ENCODE measurements at regions not wholly inside any gene's neighbourhood (a gene's known extent, or its start where the extent isn't known, plus 50 kb on each side); places are given as distances from the start of the nearest gene placed in this dataset.

DNA sequence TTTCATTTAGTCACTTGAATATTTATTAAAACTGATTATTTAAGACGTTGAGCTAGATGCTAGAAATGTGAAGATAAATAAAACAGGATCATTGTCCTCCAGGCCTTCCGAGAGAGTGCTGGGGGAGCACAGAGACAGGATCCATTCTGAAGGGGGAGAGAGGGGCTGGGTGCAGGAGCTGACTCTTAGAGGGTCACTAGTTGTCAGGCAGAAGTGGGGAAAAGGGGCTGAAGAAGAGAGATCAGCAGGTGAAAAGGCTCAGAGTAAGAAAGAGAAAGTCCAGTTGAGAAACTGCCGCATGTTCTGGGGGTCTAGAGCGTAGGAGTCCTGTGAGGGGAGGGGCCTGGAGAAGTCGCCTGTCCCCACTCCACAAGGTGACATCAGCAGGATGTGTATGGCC is 206.2 kb upstream of the SNX19 start:
- DNase-seq = no peak

DNA sequence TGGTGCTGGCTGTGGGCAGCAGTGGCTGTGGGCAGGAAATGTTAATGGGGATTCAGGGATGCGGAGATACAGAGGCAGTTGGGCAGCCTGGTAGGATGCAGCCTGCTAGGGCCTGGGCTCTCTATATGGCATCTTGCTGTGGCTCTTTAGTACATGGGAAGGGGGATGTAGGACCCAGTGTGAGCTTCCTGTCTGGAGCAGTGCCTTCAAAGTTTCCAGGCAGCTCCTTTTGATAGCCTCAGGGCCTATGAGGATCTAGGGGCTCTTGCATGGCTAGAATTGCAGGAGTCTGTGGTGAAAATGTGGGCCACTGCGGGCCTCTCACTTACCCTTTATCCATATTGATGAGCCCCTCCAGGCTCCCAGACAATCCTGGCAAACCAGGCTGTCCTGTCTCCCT is 213.2 kb upstream of the SNX19 start:
- no peak for DNase-seq

DNA sequence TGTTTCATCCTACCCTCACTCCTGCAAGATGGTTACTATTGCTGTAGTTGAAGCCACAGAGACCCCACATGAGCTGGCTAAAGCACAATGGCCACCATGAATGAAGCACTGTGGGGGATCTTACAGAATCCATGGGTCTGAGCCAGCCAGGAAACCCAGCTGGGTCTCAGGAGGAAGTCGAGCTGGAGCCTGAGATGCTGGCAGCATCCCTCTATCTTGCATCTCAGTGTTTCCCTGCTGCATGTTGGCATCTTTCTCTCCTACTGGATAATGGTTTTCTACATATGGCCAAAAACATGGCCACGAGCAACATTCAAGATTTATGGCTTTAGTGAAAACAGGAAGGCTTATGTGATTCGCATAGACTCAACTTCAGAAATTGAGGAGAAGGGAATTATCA is 219.3 kb upstream of the SNX19 start:
- DNase-seq = no peak

- DNase-seq = no peak
These were observed 220.2 kb upstream of the SNX19 start for GRCh38 chr11:131136486-131136885.

DNA sequence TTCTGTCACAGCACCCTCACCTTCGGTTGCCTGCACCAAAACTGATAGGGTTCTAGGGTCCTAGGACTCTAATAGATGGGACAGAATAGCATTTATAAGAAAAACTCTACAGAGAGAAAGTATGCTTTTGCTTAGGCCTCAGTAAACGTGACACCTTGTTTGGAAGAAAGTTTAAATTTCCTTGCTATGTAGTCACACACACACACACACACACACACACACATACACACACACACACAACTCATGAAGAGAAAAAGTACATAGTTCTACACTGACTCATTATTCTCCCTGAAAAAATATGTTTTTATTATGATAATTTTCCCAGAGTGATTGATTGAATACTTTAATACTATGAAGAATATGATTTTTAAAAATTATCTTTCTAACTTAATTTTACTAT is 220.8 kb upstream of the SNX19 start:
- no peak for DNase-seq

DNA sequence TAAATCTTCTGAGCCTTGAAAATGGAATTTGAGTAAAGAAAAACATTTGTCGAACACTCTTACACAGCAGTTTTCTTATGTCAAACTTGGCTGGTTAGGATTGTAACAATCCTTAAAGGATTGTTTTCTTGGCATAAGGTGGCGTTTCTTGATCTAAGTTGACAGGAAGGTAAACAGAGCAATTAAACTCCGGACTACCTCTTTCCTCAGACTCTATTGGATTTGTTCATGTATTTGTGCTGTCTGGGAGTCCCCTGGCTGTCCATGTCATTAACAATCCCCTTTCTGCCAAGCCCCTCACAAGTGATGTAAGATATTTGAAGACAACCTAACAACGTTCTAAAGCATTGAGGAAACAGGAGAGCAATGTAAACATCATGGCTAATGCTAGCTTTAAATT is 222.5 kb upstream of the SNX19 start:
- DNase-seq = no peak

- peak; percentile 22 for DNase-seq
These were observed 224.6 kb upstream of the NTM start for GRCh38 chr11:131145791-131146190.

- DNase-seq = no peak
These were observed 223.5 kb upstream of the NTM start for GRCh38 chr11:131146827-131147490.

DNA sequence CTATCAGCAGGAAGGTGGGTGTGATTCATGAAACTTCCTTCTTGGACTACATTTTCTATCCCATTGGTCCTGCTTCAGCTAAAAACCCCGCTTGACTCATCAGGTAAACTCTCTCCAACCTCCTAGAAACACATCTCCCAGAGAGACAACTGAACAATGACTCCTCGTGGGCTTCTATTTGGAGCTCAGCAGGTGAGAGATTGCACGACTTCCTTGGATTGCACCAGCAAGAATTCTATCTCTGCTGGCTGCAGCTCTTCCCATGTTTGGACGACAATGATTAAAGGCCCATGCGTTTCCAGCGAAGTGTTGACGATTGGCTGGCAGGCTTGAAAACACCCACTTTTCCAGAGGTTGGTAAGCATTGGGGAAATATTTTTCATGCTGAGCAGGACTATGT is 216.1 kb upstream of the NTM start:
- DNase-seq = no peak

DNA sequence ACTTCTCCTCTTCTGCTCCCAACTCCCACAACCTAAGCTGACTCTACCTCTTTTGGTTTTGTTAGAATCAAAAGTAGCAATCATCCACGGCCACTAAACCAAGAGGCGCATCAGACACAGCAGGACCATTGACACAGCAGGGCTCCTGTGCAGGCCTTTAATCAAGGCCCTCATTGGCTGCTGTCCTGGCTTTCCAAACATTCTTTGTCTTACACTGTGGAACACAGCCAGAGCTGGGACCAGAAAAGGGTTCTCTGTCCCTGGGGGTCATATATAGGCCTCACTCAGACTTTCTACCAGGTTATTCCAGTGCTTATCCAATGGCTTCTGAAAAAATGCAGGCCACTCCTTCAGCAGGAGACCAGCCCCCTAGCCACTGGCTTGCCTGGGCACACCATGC is 212.7 kb upstream of the NTM start:
- DNase-seq = no peak

DNA sequence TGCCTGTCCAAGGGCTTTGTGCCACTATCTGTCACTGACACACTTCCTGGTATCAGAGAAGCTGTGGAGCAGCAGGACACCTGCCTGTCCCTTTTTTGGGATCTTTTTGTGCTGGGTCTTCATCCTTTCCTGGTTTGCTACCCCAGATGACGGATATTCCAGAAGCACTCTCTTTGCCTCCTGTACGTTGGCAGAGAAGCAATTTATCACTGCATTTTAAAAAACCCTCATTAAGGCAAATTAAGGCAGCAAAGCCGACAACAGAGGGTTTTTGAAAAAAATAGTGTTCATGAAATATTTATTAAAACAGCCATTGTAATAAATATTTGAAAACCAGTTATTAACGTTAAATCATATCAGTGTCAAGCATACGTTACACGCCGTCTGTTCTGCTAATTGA is 209.6 kb upstream of the NTM start:
- no peak for DNase-seq

- DNase-seq = no peak
These were observed 206.8 kb upstream of the NTM start for GRCh38 chr11:131163613-131164012.

GRCh38 chr11:131165036-131165435 is 205.4 kb upstream of the NTM start:
- DNase-seq = no peak

DNA sequence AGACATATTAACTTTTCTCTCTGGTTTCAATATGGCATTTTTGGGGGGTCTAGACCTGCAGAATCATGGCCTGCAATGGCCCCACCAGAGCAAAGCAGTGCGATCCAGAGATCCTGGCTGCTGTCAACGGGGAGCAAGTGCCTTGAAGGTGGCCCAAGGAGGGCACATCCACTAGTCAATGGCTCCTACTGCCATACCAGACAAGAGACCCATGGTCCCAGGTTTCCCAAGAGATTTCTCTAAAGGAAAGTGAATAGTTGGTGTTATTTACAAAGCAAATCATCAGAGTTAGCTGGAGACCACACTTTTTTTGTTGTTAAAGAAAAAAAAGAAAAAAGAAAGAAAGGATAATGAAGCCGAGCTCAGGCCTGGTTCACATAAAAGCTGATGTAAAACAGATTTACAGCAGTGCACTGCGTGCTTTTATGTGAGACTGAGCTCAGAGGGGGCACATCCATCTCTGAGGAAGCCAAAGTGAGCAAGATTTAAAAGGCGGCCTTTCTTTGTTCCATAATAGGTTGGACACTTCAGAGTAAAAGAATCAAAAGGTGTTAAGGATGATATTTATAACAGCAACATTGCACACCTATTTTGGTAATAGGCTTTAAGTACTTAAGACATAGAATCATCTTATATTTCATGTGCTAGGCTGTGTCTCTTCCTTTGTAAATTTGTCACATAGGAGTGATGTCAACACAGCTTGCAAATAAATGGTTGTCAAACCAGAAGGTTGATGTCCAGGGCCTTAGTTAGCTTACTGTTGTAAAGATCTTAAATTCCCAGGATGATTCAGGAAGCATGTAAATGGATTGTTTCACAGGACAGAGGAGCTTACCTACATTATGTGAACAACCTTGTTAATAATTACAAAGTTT is 201.3 kb upstream of the NTM start:
- DNase-seq = no peak

- no peak for DNase-seq
These were observed 198.4 kb upstream of the NTM start for GRCh38 chr11:131172011-131172410.

- DNase-seq = no peak
These were observed 192.4 kb upstream of the NTM start for GRCh38 chr11:131178020-131178419.

- DNase-seq = peak; percentile 51
These were observed 191.8 kb upstream of the NTM start for GRCh38 chr11:131178596-131178995.

DNA sequence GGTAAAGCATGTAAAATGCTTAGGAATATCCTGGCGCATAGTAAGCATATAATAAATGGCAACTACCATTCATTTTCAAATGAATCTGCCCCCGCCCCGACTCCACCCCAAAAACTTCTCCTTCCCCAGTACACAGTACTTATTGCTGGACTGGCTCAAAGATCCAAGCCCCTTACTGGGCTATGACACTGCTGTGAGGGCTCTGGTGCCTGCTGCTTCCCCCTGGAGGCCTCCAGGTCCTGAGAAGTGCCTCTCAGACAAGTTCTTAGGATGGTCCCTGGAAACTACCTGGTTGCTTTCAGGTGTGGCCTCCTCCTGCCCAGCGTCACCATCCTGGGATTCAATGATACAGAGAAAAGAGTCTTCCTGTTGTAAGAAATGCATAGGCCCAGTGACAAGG is 190.6 kb upstream of the NTM start:
- no peak for DNase-seq

DNA sequence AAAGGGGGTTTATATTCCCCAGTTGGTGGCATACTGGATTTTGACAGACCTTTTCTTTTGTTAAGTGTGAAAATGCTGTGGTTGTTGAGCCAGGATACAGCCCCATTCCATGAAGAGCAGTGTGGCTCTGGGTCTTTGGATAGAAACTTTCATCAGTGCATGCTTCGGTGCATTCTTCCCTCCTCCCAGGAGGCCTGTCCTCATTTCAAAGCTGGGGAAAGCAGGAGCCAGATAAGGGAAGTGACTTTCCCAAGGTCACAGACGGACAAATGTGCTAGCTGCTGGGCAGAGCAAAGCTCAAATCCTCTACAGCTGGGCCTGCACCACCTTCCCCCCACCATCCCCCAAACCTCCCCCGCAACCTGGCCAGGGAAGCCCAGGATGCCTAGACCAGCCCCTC is 184.5 kb upstream of the NTM start:
- no peak for DNase-seq

- DNase-seq = peak; percentile 36
These were observed 183.8 kb upstream of the NTM start for GRCh38 chr11:131186629-131187101.

- no peak for DNase-seq
These were observed 180.0 kb upstream of the NTM start for GRCh38 chr11:131190446-131190845.

GRCh38 chr11:131191606-131192005 is 178.8 kb upstream of the NTM start:
- DNase-seq = no peak

GRCh38 chr11:131192628-131193027 is 177.8 kb upstream of the NTM start:
- DNase-seq = no peak

- no peak for DNase-seq
These were observed 177.3 kb upstream of the NTM start for GRCh38 chr11:131193031-131193501.
